MM.1S (cell line): ENCODE measurements at regions not wholly inside any gene's neighbourhood (a gene's known extent, or its start where the extent isn't known, plus 50 kb on each side); places are given as distances from the start of the nearest gene placed in this dataset.

ENCODE experiments used
- DNase-seq: peaks from one replicate; pipeline ENCODE4 v3.0.0-alpha.2; 2015
- H2AFZ ChIP-seq: fragments of 300-600 bp; sonication (generic); 2 replicates; pipeline ENCODE4 v1.6.0; 2016; ENCODE audit warnings: antibody characterized with exemption, low read length
- H3F3A ChIP-seq: fragments of 300-600 bp; sonication (generic); 2 replicates; pipeline ENCODE4 v1.6.1; 2016; ENCODE audit warnings: mild to moderate bottlenecking, antibody characterized with exemption, low read length, moderate library complexity, mixed read lengths; ENCODE audit not compliant: insufficient read depth
- H3K27ac ChIP-seq: fragments of 300-600 bp; sonication (generic); 2 replicates; pipeline ENCODE4 v1.5.1; 2016; ENCODE audit warnings: mild to moderate bottlenecking, low read length
- H3K27me3 ChIP-seq: fragments of 300-600 bp; sonication (generic); replicated peaks from 2 replicates; pipeline ENCODE4 v1.6.0; 2016; ENCODE audit warnings: low read length; ENCODE audit not compliant: insufficient read depth
- H3K36me3 ChIP-seq: fragments of 300-600 bp; sonication (generic); replicated peaks from 2 replicates; pipeline ENCODE4 v1.6.1; 2016; ENCODE audit warnings: mild to moderate bottlenecking, low read length, mixed read lengths; ENCODE audit not compliant: insufficient read depth
- H3K4me1 ChIP-seq: fragments of 300-600 bp; sonication (generic); 2 replicates; pipeline ENCODE4 v1.6.1; 2016; ENCODE audit warnings: low read length, mixed read lengths
- H3K4me2 ChIP-seq: fragments of 300-600 bp; sonication (generic); 2 replicates; pipeline ENCODE4 v1.6.0; 2016; ENCODE audit warnings: low read depth, low read length
- H3K4me3 ChIP-seq: fragments of 300-600 bp; sonication (generic); 2 replicates; pipeline ENCODE4 v1.5.1; 2016; ENCODE audit warnings: low read length, mixed read lengths
- H3K79me2 ChIP-seq: fragments of 300-600 bp; sonication (generic); 2 replicates; pipeline ENCODE4 v1.6.1; 2016; ENCODE audit warnings: mixed run types, low read length, mixed read lengths
- H3K9ac ChIP-seq: fragments of 300-600 bp; sonication (generic); 2 replicates; pipeline ENCODE4 v1.6.1; 2016; ENCODE audit warnings: low read length, mixed read lengths
- H3K9me2 ChIP-seq: fragments of 300-600 bp; sonication (generic); replicated peaks from 2 replicates; pipeline ENCODE4 v1.6.1; 2016; ENCODE audit warnings: mild to moderate bottlenecking, low read length, mixed read lengths; ENCODE audit not compliant: insufficient read depth
- H3K9me3 ChIP-seq: fragments of 300-600 bp; sonication (generic); replicated peaks from 2 replicates; pipeline ENCODE4 v1.6.1; 2016; ENCODE audit warnings: mild to moderate bottlenecking, low read length, mixed read lengths; ENCODE audit not compliant: insufficient read depth
- H4K20me1 ChIP-seq: fragments of 300-600 bp; sonication (generic); 2 replicates; pipeline ENCODE4 v1.6.1; 2016; ENCODE audit warnings: mild to moderate bottlenecking, low read length, moderate library complexity, mixed read lengths; ENCODE audit not compliant: insufficient read depth
- CTCF ChIP-seq: fragments of 300-600 bp; sonication (generic); IDR thresholded peaks from 2 replicates; pipeline ENCODE4 v1.5.1; 2016; ENCODE audit warnings: antibody characterized with exemption, low read length, mixed read lengths
- EZH2 ChIP-seq: fragments of 300-600 bp; sonication (generic); optimal IDR thresholded peaks from 2 replicates; pipeline ENCODE3; 2017; ENCODE audit warnings: low read depth, mild to moderate bottlenecking, antibody characterized with exemption, low read length, mixed read lengths
- EZH2phosphoT487 ChIP-seq: fragments of 300-600 bp; sonication (generic); IDR thresholded peaks from 2 replicates; pipeline ENCODE4 v1.6.1; 2018; ENCODE audit warnings: antibody characterized with exemption, low read length

- DNase-seq: no peak
- Histone ChIP-seq H3K4me2 (no peak overlapping the region), H2AFZ (no peak overlapping the region), H3K27me3 (no peaks in the 10 kb centered on the region), H3F3A (no peaks in the 10 kb centered on the region), H3K4me1 (no peaks in the 10 kb centered on the region), H4K20me1 (no peaks in the 10 kb centered on the region), H3K9me2 (no peaks in the 10 kb centered on the region), H3K79me2 (no peaks in the 10 kb centered on the region), H3K4me3 (no peak overlapping the region), H3K9ac (no peak overlapping the region), H3K36me3 (no peaks in the 10 kb centered on the region), H3K9me3 (no peaks in the 10 kb centered on the region), H3K27ac (no peak overlapping the region)
- TF ChIP-seq EZH2 (no peak), CTCF (no peak)
These were observed 64.5 kb upstream of the SSTR1 start for GRCh38 chr14:38143170-38143569.

- H3K4me3 ChIP-seq: no peak overlapping the region
- no peak overlapping the region for H2AFZ ChIP-seq
- no peak overlapping the region for H3K27ac ChIP-seq
- no peak overlapping the region for H3K4me2 ChIP-seq
- TF ChIP-seq EZH2phosphoT487 (no peak), CTCF (no peak), EZH2 (no peak)
- no peaks in the 10 kb centered on the region for H3K9me2 ChIP-seq
- H3K9me3 ChIP-seq: no peaks in the 10 kb centered on the region
- H4K20me1 ChIP-seq: no peaks in the 10 kb centered on the region
- no peaks in the 10 kb centered on the region for H3F3A ChIP-seq
- no peaks in the 10 kb centered on the region for H3K4me1 ChIP-seq
- no peaks in the 10 kb centered on the region for H3K27me3 ChIP-seq
- no peak overlapping the region for H3K9ac ChIP-seq
- H3K36me3 ChIP-seq: no peaks in the 10 kb centered on the region
- DNase-seq: no peak
- H3K79me2 ChIP-seq: no peaks in the 10 kb centered on the region
These were observed 63.8 kb upstream of the SSTR1 start for GRCh38 chr14:38143659-38144505.

GRCh38 chr14:38145142-38145541 is 62.6 kb upstream of the SSTR1 start:
- no peaks in the 10 kb centered on the region for H3K4me1 ChIP-seq

More at GRCh38 chr14:38145142-38145541, 62.6 kb upstream of the SSTR1 start:
- Histone ChIP-seq H3K79me2 (no peaks in the 10 kb centered on the region), H4K20me1 (no peaks in the 10 kb centered on the region), H3F3A (no peaks in the 10 kb centered on the region), H3K27me3 (no peaks in the 10 kb centered on the region), H3K27ac (no peak overlapping the region), H3K36me3 (no peaks in the 10 kb centered on the region), H3K4me2 (no peak overlapping the region), H3K9me3 (no peaks in the 10 kb centered on the region), H2AFZ (no peak overlapping the region), H3K9me2 (no peaks in the 10 kb centered on the region), H3K9ac (no peak overlapping the region), H3K4me3 (no peak overlapping the region)
- TF ChIP-seq EZH2phosphoT487: no peak
- TF ChIP-seq CTCF: no peak
- TF ChIP-seq EZH2: no peak
- no peak for DNase-seq
